ENCODE measurements at regions not wholly inside any gene's neighbourhood (a gene's known extent, or its start where the extent isn't known, plus 50 kb on each side); places are given as distances from the start of the nearest gene placed in this dataset.
"Not testable (repeated sequence)": the region's sequence is repeated elsewhere in the genome, so short reads cannot be mapped to it uniquely, and the experiment has no call there.

- no peak for TF ChIP-seq CTCF (IDR thresholded peaks at IDR 0.05)
- no peak overlapping the region for H3K4me3 Mint-ChIP-seq
- H3K4me1 Mint-ChIP-seq (ENCODE audit: low read depth): peaks cover 8% of the 10 kb centered on the region; the same call in 1 of the 2 replicates
- no peaks in the 10 kb centered on the region for H3K36me3 Mint-ChIP-seq (ENCODE audit: low read depth)
- H3K27me3 Mint-ChIP-seq (ENCODE audit: insufficient read depth): peaks cover 14% of the 10 kb centered on the region
- no peak overlapping the region for H3K27ac Mint-ChIP-seq
- no peaks in the 10 kb centered on the region for H3K9me3 Mint-ChIP-seq
- DNase-seq: no peak
Measured at GRCh38 chr2:205865905-205866441, 183.7 kb downstream of the NRP2 start.

- TF ChIP-seq CTCF (IDR thresholded peaks at IDR 0.05): no peak
- peaks cover 8% of the 10 kb centered on the region; the same call in 1 of the 2 replicates for H3K4me1 Mint-ChIP-seq (ENCODE audit: low read depth)
- H3K27ac Mint-ChIP-seq: no peak overlapping the region
- H3K27me3 Mint-ChIP-seq (ENCODE audit: insufficient read depth): peaks cover 18% of the 10 kb centered on the region
- no peak for DNase-seq
- H3K4me3 Mint-ChIP-seq: no peak overlapping the region
- H3K9me3 Mint-ChIP-seq: no peaks in the 10 kb centered on the region
- H3K36me3 Mint-ChIP-seq (ENCODE audit: low read depth): no peaks in the 10 kb centered on the region
Measured at GRCh38 chr2:205865056-205865455, 182.8 kb downstream of the NRP2 start.

GRCh38 chr2:205864491-205864890 is 182.2 kb downstream of the NRP2 start:
- no peaks in the 10 kb centered on the region for H3K36me3 Mint-ChIP-seq (ENCODE audit: low read depth)
- H3K4me3 Mint-ChIP-seq: no peak overlapping the region
- TF ChIP-seq CTCF (IDR thresholded peaks at IDR 0.05): no peak
- H3K4me1 Mint-ChIP-seq (ENCODE audit: low read depth): peaks cover 8% of the 10 kb centered on the region; the same call in 1 of the 2 replicates
- peaks cover 19% of the 10 kb centered on the region for H3K27me3 Mint-ChIP-seq (ENCODE audit: insufficient read depth)
- no peak overlapping the region for H3K27ac Mint-ChIP-seq
- DNase-seq: no peak
- no peaks in the 10 kb centered on the region for H3K9me3 Mint-ChIP-seq

GRCh38 chr2:205862761-205863160 is 180.5 kb downstream of the NRP2 start:
- H3K27ac Mint-ChIP-seq; H3K36me3 Mint-ChIP-seq (ENCODE audit: low read depth); H3K9me3 Mint-ChIP-seq; H3K4me1 Mint-ChIP-seq (ENCODE audit: low read depth); DNase-seq; H3K4me3 Mint-ChIP-seq: not testable (repeated sequence)
- H3K27me3 Mint-ChIP-seq (ENCODE audit: insufficient read depth): peaks cover 27% of the 10 kb centered on the region

- H3K27ac Mint-ChIP-seq: no peak overlapping the region
- peaks cover 33% of the 10 kb centered on the region for H3K27me3 Mint-ChIP-seq (ENCODE audit: insufficient read depth)
- TF ChIP-seq CTCF (IDR thresholded peaks at IDR 0.05): no peak
- DNase-seq: no peak
- no peaks in the 10 kb centered on the region for H3K9me3 Mint-ChIP-seq
- H3K36me3 Mint-ChIP-seq (ENCODE audit: low read depth): no peaks in the 10 kb centered on the region
- H3K4me1 Mint-ChIP-seq (ENCODE audit: low read depth): peaks cover 7% of the 10 kb centered on the region
- no peak overlapping the region for H3K4me3 Mint-ChIP-seq
Measured at GRCh38 chr2:205860885-205861284, 178.6 kb downstream of the NRP2 start.

- Mint-ChIP-seq H3K36me3 (ENCODE audit: low read depth) (no peaks in the 10 kb centered on the region), H3K27me3 (ENCODE audit: insufficient read depth) (peaks cover 32% of the 10 kb centered on the region), H3K4me3 (no peak overlapping the region), H3K27ac (no peak overlapping the region), H3K9me3 (no peaks in the 10 kb centered on the region; the same call in 1 of the 2 replicates), H3K4me1 (ENCODE audit: low read depth) (peaks cover 7% of the 10 kb centered on the region)
- TF ChIP-seq CTCF (IDR thresholded peaks at IDR 0.05): no peak
- no peak for DNase-seq
Measured at GRCh38 chr2:205860181-205860580, 177.9 kb downstream of the NRP2 start.

Data from HFFc6 (cell line).